ENCODE measurements at regions not wholly inside any gene's neighbourhood (a gene's known extent, or its start where the extent isn't known, plus 50 kb on each side); places are given as distances from the start of the nearest gene placed in this dataset.
"Not testable (repeated sequence)": the region's sequence is repeated elsewhere in the genome, so short reads cannot be mapped to it uniquely, and the experiment has no call there.

GRCh38 chr12:25384038-25384892 is 133.5 kb upstream of the KRAS start:
- no peak for DNase-seq (ENCODE audit: low read depth)

- DNase-seq (ENCODE audit: low read depth) = no peak
These were observed 131.8 kb upstream of the KRAS start for GRCh38 chr12:25382311-25383106.

- DNase-seq (ENCODE audit: low read depth) = peak; percentile 11
These were observed 126.9 kb upstream of the KRAS start for GRCh38 chr12:25377469-25378177.

GRCh38 chr12:25376985-25377384 is 126.3 kb upstream of the KRAS start:
- no peak for DNase-seq (ENCODE audit: low read depth)

GRCh38 chr12:25376407-25376806 is 125.7 kb upstream of the KRAS start:
- DNase-seq (ENCODE audit: low read depth) = no peak

GRCh38 chr12:25372969-25373817 is 122.5 kb upstream of the KRAS start:
- DNase-seq (ENCODE audit: low read depth) = no peak

GRCh38 chr12:25372002-25372401 is 121.3 kb upstream of the KRAS start:
- DNase-seq (ENCODE audit: low read depth) = no peak

GRCh38 chr12:25368557-25368956 is 117.8 kb upstream of the KRAS start:
- DNase-seq (ENCODE audit: low read depth) = no peak

- DNase-seq (ENCODE audit: low read depth) = no peak
These were observed 115.4 kb upstream of the KRAS start for GRCh38 chr12:25366122-25366521.

GRCh38 chr12:25365340-25365730 is 114.6 kb upstream of the KRAS start:
- DNase-seq (ENCODE audit: low read depth) = no peak

- peak; percentile 45 for DNase-seq (ENCODE audit: low read depth)
These were observed 114.0 kb upstream of the KRAS start for GRCh38 chr12:25364529-25365339.

GRCh38 chr12:25362646-25363045 is 111.9 kb upstream of the KRAS start:
- DNase-seq (ENCODE audit: low read depth) = no peak

GRCh38 chr12:25361511-25361910 is 110.8 kb upstream of the KRAS start:
- no peak for DNase-seq (ENCODE audit: low read depth)

GRCh38 chr12:25357595-25357994 is 106.9 kb upstream of the KRAS start:
- no peak for DNase-seq (ENCODE audit: low read depth)

- not testable (repeated sequence) for DNase-seq (ENCODE audit: low read depth)
These were observed 102.2 kb upstream of the KRAS start for GRCh38 chr12:25352942-25353341.

GRCh38 chr12:25352083-25352918 is 101.6 kb upstream of the KRAS start:
- DNase-seq (ENCODE audit: low read depth) = no peak

GRCh38 chr12:25348593-25348895 is 97.8 kb upstream of the KRAS start:
- DNase-seq (ENCODE audit: low read depth) = no peak

- DNase-seq (ENCODE audit: low read depth) = no peak
These were observed 97.2 kb upstream of the KRAS start for GRCh38 chr12:25347716-25348592.

GRCh38 chr12:25341877-25342276 is 91.1 kb upstream of the KRAS start:
- not testable (repeated sequence) for DNase-seq (ENCODE audit: low read depth)
